OCI-LY1 (cell line): ENCODE measurements at regions not wholly inside any gene's neighbourhood (a gene's known extent, or its start where the extent isn't known, plus 50 kb on each side); places are given as distances from the start of the nearest gene placed in this dataset.

Experiments
- CTCF ChIP-seq: fragments of 200-600 bp; sonication (generic), shearing (Covaris generic); IDR thresholded peaks from 2 replicates; pipeline ENCODE4 v1.5.1; 2017; ENCODE audit warnings: mild to moderate bottlenecking, antibody characterized with exemption, low read length, moderate library complexity, mixed read lengths
- EZH2 ChIP-seq: fragments of 200-600 bp; sonication (generic), shearing (Covaris generic); IDR thresholded peaks from 2 replicates; pipeline ENCODE4 v1.8.0; 2017; ENCODE audit warnings: borderline replicate concordance, mixed run types, mild to moderate bottlenecking, antibody characterized with exemption, low read length, moderate library complexity, mixed read lengths

- no peak for TF ChIP-seq CTCF
- no peak for TF ChIP-seq EZH2
Observed at GRCh38 chr1:106200711-106201110, 855.8 kb upstream of the PRMT6 start.
